NCI-H2227 (cell line): ENCODE measurements at regions not wholly inside any gene's neighbourhood (a gene's known extent, or its start where the extent isn't known, plus 50 kb on each side); places are given as distances from the start of the nearest gene placed in this dataset.
"Not testable (repeated sequence)": the region's sequence is repeated elsewhere in the genome, so short reads cannot be mapped to it uniquely, and the experiment has no call there.

Source experiments
- DNase-seq: peaks from one replicate; lab custom pipeline; 2025; ENCODE audit not compliant: unreplicated experiment; lab: John Stamatoyannopoulos, UW

- DNase-seq, result no peak
Observed at GRCh38 chr3:16707260-16707659, 102.0 kb upstream of the DAZL start.

- DNase-seq, result no peak
Observed at GRCh38 chr3:16708285-16708684, 103.1 kb upstream of the DAZL start.

- DNase-seq, result not testable (repeated sequence)
Observed at GRCh38 chr3:16711691-16712090, 106.5 kb upstream of the DAZL start.

- DNase-seq, result no peak
Observed at GRCh38 chr3:16715281-16715680, 110.1 kb upstream of the DAZL start.

GRCh38 chr3:16719426-16719825 is 114.2 kb upstream of the DAZL start:
- DNase-seq, result no peak

GRCh38 chr3:16720367-16720940 is 115.2 kb upstream of the DAZL start:
- no peak for DNase-seq

GRCh38 chr3:16721494-16721893 is 116.3 kb upstream of the DAZL start:
- DNase-seq, result no peak

GRCh38 chr3:16723978-16724377 is 118.8 kb upstream of the DAZL start:
- DNase-seq, result peak; percentile 20

- DNase-seq, result no peak
Observed at GRCh38 chr3:16724487-16724886, 119.3 kb upstream of the DAZL start.

GRCh38 chr3:16725972-16726371 is 120.7 kb upstream of the DAZL start:
- no peak for DNase-seq

GRCh38 chr3:16728770-16729745 is 123.8 kb upstream of the DAZL start:
- no peak for DNase-seq

- no peak for DNase-seq
Observed at GRCh38 chr3:16738451-16738850, 133.2 kb upstream of the DAZL start.

- DNase-seq, result no peak
Observed at GRCh38 chr3:16739541-16740105, 134.4 kb upstream of the DAZL start.

GRCh38 chr3:16740515-16740914 is 135.3 kb upstream of the DAZL start:
- DNase-seq, result no peak

- DNase-seq, result no peak
Observed at GRCh38 chr3:16741103-16741758, 136.0 kb upstream of the DAZL start.

GRCh38 chr3:16741890-16742289 is 136.7 kb upstream of the DAZL start:
- no peak for DNase-seq

- DNase-seq, result no peak
Observed at GRCh38 chr3:16743276-16743675, 138.1 kb upstream of the DAZL start.

GRCh38 chr3:16759227-16759903 is 125.4 kb upstream of the PLCL2 start:
- DNase-seq, result no peak

GRCh38 chr3:16761571-16761970 is 123.2 kb upstream of the PLCL2 start:
- no peak for DNase-seq

GRCh38 chr3:16765661-16766060 is 119.1 kb upstream of the PLCL2 start:
- no peak for DNase-seq

- DNase-seq, result no peak
Observed at GRCh38 chr3:16767006-16767405, 117.7 kb upstream of the PLCL2 start.
